ENCODE measurements at regions not wholly inside any gene's neighbourhood (a gene's known extent, or its start where the extent isn't known, plus 50 kb on each side); places are given as distances from the start of the nearest gene placed in this dataset.

- Histone ChIP-seq H3K4me3 (ENCODE audit: insufficient read length, low read depth) (no peak overlapping the region), H3K36me3 (ENCODE audit: insufficient read depth, insufficient read length, low read length) (no peaks in the 10 kb centered on the region), H3K4me1 (ENCODE audit: insufficient read depth, insufficient read length) (no peaks in the 10 kb centered on the region), H3K9ac (ENCODE audit: insufficient read length, low read depth) (no peak overlapping the region), H3K27me3 (ENCODE audit: insufficient read depth, insufficient read length) (no peaks in the 10 kb centered on the region), H3K9me3 (ENCODE audit: insufficient read depth, low read length) (no peaks in the 10 kb centered on the region)
- TF ChIP-seq YY1 (IDR thresholded peaks at IDR 0.05; ENCODE audit: insufficient read depth, insufficient read length) (no peak), SUZ12 (IDR thresholded peaks at IDR 0.05; ENCODE audit: extremely low read depth, insufficient read depth, insufficient read length) (no peak), ZNF274 (IDR thresholded peaks at IDR 0.05; ENCODE audit: low read depth, low read length) (no peak)
- DNase-seq (ENCODE audit: low read depth, low spot score): no peak
These were observed 514.7 kb downstream of the CENPC start for GRCh38 chr4:67030636-67031035.

GRCh38 chr4:67020438-67020797 is 524.9 kb downstream of the CENPC start:
- DNase-seq (ENCODE audit: low read depth, low spot score): no peak
- H3K36me3 ChIP-seq (ENCODE audit: insufficient read depth, insufficient read length, low read length): no peaks in the 10 kb centered on the region
- no peaks in the 10 kb centered on the region for H3K27me3 ChIP-seq (ENCODE audit: insufficient read depth, insufficient read length)
- peaks cover 4% of the 10 kb centered on the region; the same call in 1 of the 2 replicates for H3K9me3 ChIP-seq (ENCODE audit: insufficient read depth, low read length)
- no peak overlapping the region for H3K4me3 ChIP-seq (ENCODE audit: insufficient read length, low read depth)
- no peak for TF ChIP-seq YY1 (IDR thresholded peaks at IDR 0.05; ENCODE audit: insufficient read depth, insufficient read length)
- TF ChIP-seq ZNF274 (IDR thresholded peaks at IDR 0.05; ENCODE audit: low read depth, low read length): no peak
- no peak for TF ChIP-seq SUZ12 (IDR thresholded peaks at IDR 0.05; ENCODE audit: extremely low read depth, insufficient read depth, insufficient read length)
- no peaks in the 10 kb centered on the region for H3K4me1 ChIP-seq (ENCODE audit: insufficient read depth, insufficient read length)
- no peak overlapping the region for H3K9ac ChIP-seq (ENCODE audit: insufficient read length, low read depth)

GRCh38 chr4:67019686-67020437 is 525.4 kb downstream of the CENPC start:
- TF ChIP-seq SUZ12 (IDR thresholded peaks at IDR 0.05; ENCODE audit: extremely low read depth, insufficient read depth, insufficient read length) (no peak), YY1 (IDR thresholded peaks at IDR 0.05; ENCODE audit: insufficient read depth, insufficient read length) (no peak), ZNF274 (IDR thresholded peaks at IDR 0.05; ENCODE audit: low read depth, low read length) (no peak)
- H3K9me3 ChIP-seq (ENCODE audit: insufficient read depth, low read length): peaks cover 4% of the 10 kb centered on the region; the same call in 1 of the 2 replicates
- no peak overlapping the region for H3K4me3 ChIP-seq (ENCODE audit: insufficient read length, low read depth)
- no peaks in the 10 kb centered on the region for H3K27me3 ChIP-seq (ENCODE audit: insufficient read depth, insufficient read length)
- H3K9ac ChIP-seq (ENCODE audit: insufficient read length, low read depth): no peak overlapping the region
- DNase-seq (ENCODE audit: low read depth, low spot score): no peak
- H3K4me1 ChIP-seq (ENCODE audit: insufficient read depth, insufficient read length): no peaks in the 10 kb centered on the region
- H3K36me3 ChIP-seq (ENCODE audit: insufficient read depth, insufficient read length, low read length): no peaks in the 10 kb centered on the region

- DNase-seq (ENCODE audit: low read depth, low spot score): peak; percentile 2
- Histone ChIP-seq H3K36me3 (ENCODE audit: insufficient read depth, insufficient read length, low read length) (no peaks in the 10 kb centered on the region), H3K9ac (ENCODE audit: insufficient read length, low read depth) (no peak overlapping the region), H3K4me1 (ENCODE audit: insufficient read depth, insufficient read length) (no peaks in the 10 kb centered on the region), H3K4me3 (ENCODE audit: insufficient read length, low read depth) (no peak overlapping the region), H3K27me3 (ENCODE audit: insufficient read depth, insufficient read length) (no peaks in the 10 kb centered on the region), H3K9me3 (ENCODE audit: insufficient read depth, low read length) (peaks cover 4% of the 10 kb centered on the region; the same call in 1 of the 2 replicates)
- TF ChIP-seq SUZ12 (IDR thresholded peaks at IDR 0.05; ENCODE audit: extremely low read depth, insufficient read depth, insufficient read length) (no peak), ZNF274 (IDR thresholded peaks at IDR 0.05; ENCODE audit: low read depth, low read length) (no peak), YY1 (IDR thresholded peaks at IDR 0.05; ENCODE audit: insufficient read depth, insufficient read length) (no peak)
These were observed 530.7 kb downstream of the CENPC start for GRCh38 chr4:67014592-67014991.

- TF ChIP-seq SUZ12 (IDR thresholded peaks at IDR 0.05; ENCODE audit: extremely low read depth, insufficient read depth, insufficient read length): no peak
- no peak for TF ChIP-seq ZNF274 (IDR thresholded peaks at IDR 0.05; ENCODE audit: low read depth, low read length)
- TF ChIP-seq YY1 (IDR thresholded peaks at IDR 0.05; ENCODE audit: insufficient read depth, insufficient read length): no peak
- DNase-seq (ENCODE audit: low read depth, low spot score): no peak
- no peaks in the 10 kb centered on the region for H3K36me3 ChIP-seq (ENCODE audit: insufficient read depth, insufficient read length, low read length)
- no peak overlapping the region for H3K4me3 ChIP-seq (ENCODE audit: insufficient read length, low read depth)
- no peak overlapping the region for H3K9ac ChIP-seq (ENCODE audit: insufficient read length, low read depth)
- no peaks in the 10 kb centered on the region for H3K4me1 ChIP-seq (ENCODE audit: insufficient read depth, insufficient read length)
- H3K27me3 ChIP-seq (ENCODE audit: insufficient read depth, insufficient read length): no peaks in the 10 kb centered on the region
- no peaks in the 10 kb centered on the region for H3K9me3 ChIP-seq (ENCODE audit: insufficient read depth, low read length)
These were observed 538.5 kb downstream of the CENPC start for GRCh38 chr4:67006791-67007190.

GRCh38 chr4:66991521-66991920 is 553.8 kb downstream of the CENPC start:
- Histone ChIP-seq H3K4me3 (ENCODE audit: insufficient read length, low read depth) (no peak overlapping the region), H3K4me1 (ENCODE audit: insufficient read depth, insufficient read length) (no peaks in the 10 kb centered on the region), H3K9me3 (ENCODE audit: insufficient read depth, low read length) (no peaks in the 10 kb centered on the region), H3K36me3 (ENCODE audit: insufficient read depth, insufficient read length, low read length) (no peaks in the 10 kb centered on the region), H3K27me3 (ENCODE audit: insufficient read depth, insufficient read length) (no peaks in the 10 kb centered on the region), H3K9ac (ENCODE audit: insufficient read length, low read depth) (no peak overlapping the region)
- TF ChIP-seq ZNF274 (IDR thresholded peaks at IDR 0.05; ENCODE audit: low read depth, low read length) (no peak), SUZ12 (IDR thresholded peaks at IDR 0.05; ENCODE audit: extremely low read depth, insufficient read depth, insufficient read length) (no peak), YY1 (IDR thresholded peaks at IDR 0.05; ENCODE audit: insufficient read depth, insufficient read length) (no peak)
- DNase-seq (ENCODE audit: low read depth, low spot score): no peak

- no peak overlapping the region for H3K4me3 ChIP-seq (ENCODE audit: insufficient read length, low read depth)
- no peak for DNase-seq (ENCODE audit: low read depth, low spot score)
- no peaks in the 10 kb centered on the region for H3K4me1 ChIP-seq (ENCODE audit: insufficient read depth, insufficient read length)
- no peaks in the 10 kb centered on the region for H3K27me3 ChIP-seq (ENCODE audit: insufficient read depth, insufficient read length)
- TF ChIP-seq YY1 (IDR thresholded peaks at IDR 0.05; ENCODE audit: insufficient read depth, insufficient read length) (no peak), ZNF274 (IDR thresholded peaks at IDR 0.05; ENCODE audit: low read depth, low read length) (no peak), SUZ12 (IDR thresholded peaks at IDR 0.05; ENCODE audit: extremely low read depth, insufficient read depth, insufficient read length) (no peak)
- H3K9ac ChIP-seq (ENCODE audit: insufficient read length, low read depth): no peak overlapping the region
- no peaks in the 10 kb centered on the region for H3K9me3 ChIP-seq (ENCODE audit: insufficient read depth, low read length)
- no peaks in the 10 kb centered on the region for H3K36me3 ChIP-seq (ENCODE audit: insufficient read depth, insufficient read length, low read length)
These were observed 570.6 kb downstream of the CENPC start for GRCh38 chr4:66974665-66975064.

All from NT2/D1 (cell line).